Left ventricle myocardium inferior (tissue), 1 donor: ENCODE measurements at regions not wholly inside any gene's neighbourhood (a gene's known extent, or its start where the extent isn't known, plus 50 kb on each side); places are given as distances from the start of the nearest gene placed in this dataset.
A peak's percentile ranks its signal among the peaks of the same experiment; 100 is the strongest.

ENCODE experiments used
- DNase-seq: peaks from one replicate; pipeline ENCODE4 v3.0.0-alpha.2; 2020
- H3K27ac ChIP-seq: fragments of 200-600 bp; replicated peaks from 2 replicates; pipeline ENCODE4 v1.8.0; 2021
- H3K27me3 ChIP-seq: fragments of 200-600 bp; 2 replicates; pipeline ENCODE4 v1.8.0; 2021; ENCODE audit warnings: low read depth
- H3K36me3 ChIP-seq: fragments of 200-600 bp; 2 replicates; pipeline ENCODE4 v1.8.0; 2021
- H3K4me1 ChIP-seq: fragments of 200-600 bp; 2 replicates; pipeline ENCODE4 v1.8.0; 2021
- H3K4me3 ChIP-seq: fragments of 200-600 bp; 2 replicates; pipeline ENCODE4 v1.8.0; 2021; ENCODE audit warnings: mild to moderate bottlenecking, moderate library complexity
- H3K9me3 ChIP-seq: fragments of 200-600 bp; replicated peaks from 2 replicates; pipeline ENCODE4 v1.8.0; 2021
- CTCF ChIP-seq: fragments of 200-600 bp; IDR thresholded peaks from 2 replicates; pipeline ENCODE4 v1.8.0; 2021; ENCODE audit warnings: antibody characterized with exemption, mild to moderate bottlenecking, borderline replicate concordance
- intact Hi-C: fragments of 100-400 bp; cut with micrococcal nuclease; formaldehyde crosslinking; loops from one replicate; pipeline ENCODE4 v1.11.0; 2022
- donor health status: DM: no; HTN: yes; CAD: no; lungs with severe emphysema.

DNA sequence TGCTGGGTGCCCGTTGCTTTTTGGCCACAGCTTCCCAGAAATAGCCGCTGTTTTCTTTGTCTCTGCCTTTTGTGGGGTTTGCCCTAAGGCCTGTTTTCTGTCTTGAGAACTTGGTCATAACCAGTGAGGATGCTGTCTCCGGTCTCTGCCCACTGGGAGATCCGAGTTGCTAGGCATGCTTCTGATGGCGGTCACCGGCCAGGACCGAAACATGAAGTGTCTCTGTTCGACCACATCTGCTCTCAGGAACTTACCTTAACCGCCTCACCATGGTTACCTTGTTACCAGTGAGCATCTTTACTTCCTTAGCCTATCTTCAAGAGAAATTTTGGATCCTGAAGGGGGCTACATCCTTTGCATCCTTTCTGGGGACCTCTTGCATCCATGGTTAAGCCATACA is 91.9 kb downstream of the RTP5 start:
- DNase-seq = no peak
- no peak for TF ChIP-seq CTCF

DNA sequence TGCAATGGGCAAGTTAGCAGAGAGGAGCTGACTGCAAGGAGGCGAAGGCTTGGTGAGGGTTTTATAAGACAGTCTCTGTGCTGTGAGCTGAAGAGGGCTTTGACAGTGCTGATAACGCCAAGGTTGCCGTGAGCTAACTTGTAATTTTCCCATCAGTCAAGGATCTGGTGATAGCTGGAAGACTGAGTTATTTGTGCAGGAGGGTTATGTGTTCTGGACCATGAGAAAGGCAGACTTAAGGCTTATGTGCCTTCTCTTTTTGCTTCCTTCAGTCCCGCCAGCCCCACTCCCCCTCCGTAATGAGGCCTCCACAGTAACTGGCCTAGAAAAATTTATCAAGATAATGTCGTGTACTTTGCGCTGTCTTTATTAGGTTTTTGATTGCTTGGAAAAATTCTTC is 94.6 kb downstream of the RTP5 start:
- peaks cover 7% of the 10 kb centered on the region for H3K4me1 ChIP-seq
- H3K36me3 ChIP-seq = no peaks in the 10 kb centered on the region
- TF ChIP-seq CTCF = no peak
- no peak for DNase-seq
- H3K9me3 ChIP-seq = no peaks in the 10 kb centered on the region
- intact Hi-C loops = no loop called here
- no peak overlapping the region for H3K27ac ChIP-seq
- peaks cover 8% of the 10 kb centered on the region for H3K27me3 ChIP-seq
- H3K4me3 ChIP-seq = no peak overlapping the region

More for the DNA sequence above, 91.9 kb downstream of the RTP5 start:
- H3K4me1 ChIP-seq = peaks cover 7% of the 10 kb centered on the region
- H3K27ac ChIP-seq = no peak overlapping the region
- H3K36me3 ChIP-seq = no peaks in the 10 kb centered on the region
- intact Hi-C loops = no loop called here
- H3K9me3 ChIP-seq = no peaks in the 10 kb centered on the region
- H3K27me3 ChIP-seq = peaks cover 8% of the 10 kb centered on the region
- H3K4me3 ChIP-seq = no peak overlapping the region

DNA sequence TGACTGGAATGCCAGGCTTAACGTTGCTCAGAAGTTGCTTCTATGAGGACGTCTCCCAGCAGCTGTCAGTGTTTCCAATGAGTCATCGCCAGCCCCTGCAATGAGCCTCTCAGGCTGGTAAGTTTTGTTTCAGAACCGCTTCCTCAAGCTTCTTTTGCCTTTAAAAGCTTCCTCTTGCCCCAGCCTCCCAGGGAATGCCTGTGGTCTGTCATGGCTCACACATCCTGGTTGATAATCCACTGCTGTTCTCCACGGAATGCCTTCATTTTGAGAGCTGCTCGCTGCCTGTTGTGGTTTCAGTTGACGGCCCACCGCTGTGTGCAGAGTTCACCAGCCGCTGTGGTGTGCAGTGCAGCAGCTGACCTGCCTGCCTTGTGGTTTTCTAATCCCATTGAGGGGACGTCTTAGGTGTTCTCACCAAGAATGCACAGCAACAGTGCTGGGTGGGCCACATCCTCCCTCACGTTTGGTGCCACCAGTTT is 96.4 kb downstream of the RTP5 start:
- intact Hi-C loops = no loop called here
- H3K4me1 ChIP-seq = peaks cover 7% of the 10 kb centered on the region
- H3K27me3 ChIP-seq = peaks cover 6% of the 10 kb centered on the region
- no peak for TF ChIP-seq CTCF
- H3K36me3 ChIP-seq = no peaks in the 10 kb centered on the region
- peak overlapping the region; percentile 2 for H3K27ac ChIP-seq
- peak overlapping the region; percentile 25 for H3K4me3 ChIP-seq
- H3K9me3 ChIP-seq = no peaks in the 10 kb centered on the region
- DNase-seq = no peak

DNA sequence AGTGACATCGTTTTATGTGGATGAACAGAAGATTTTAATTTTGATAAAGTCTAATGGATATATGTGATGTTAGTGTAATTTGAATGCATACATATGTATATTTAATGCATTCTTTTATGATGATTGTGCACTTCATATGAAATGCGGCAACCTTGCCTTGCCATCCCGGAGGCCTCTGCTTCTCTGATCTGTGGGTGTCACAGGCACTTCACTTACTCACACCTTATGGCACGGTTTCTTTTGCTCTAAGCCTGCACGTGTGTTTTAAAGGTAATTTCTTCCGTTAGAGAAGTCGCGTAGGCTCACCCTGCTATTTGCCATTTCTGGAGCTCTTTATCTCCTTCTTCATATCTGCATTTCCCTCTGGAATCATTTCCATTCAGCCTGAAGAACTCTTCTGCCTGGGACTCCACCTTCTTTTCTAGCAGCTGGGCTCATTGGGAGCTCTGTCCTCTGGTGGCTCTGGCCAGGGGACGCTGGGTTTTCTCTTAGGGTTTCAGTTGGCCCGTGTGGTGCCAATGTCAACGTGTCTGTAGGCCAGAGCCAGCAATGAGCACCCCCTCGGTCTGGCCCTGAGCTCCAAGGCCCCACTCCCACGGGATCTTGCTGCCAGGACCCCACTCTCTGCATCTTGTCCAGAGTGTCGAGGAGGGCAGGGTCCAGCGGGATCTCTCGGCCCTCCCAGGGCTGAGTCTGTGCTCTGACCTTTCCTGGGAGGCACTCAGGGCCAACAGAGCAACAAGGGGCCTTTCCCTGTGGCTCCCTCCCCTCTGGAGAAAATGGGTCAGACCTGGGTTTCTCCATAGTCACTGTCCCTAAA is 97.3 kb downstream of the RTP5 start:
- no peak overlapping the region for H3K27ac ChIP-seq
- TF ChIP-seq CTCF = no peak
- peaks cover 3% of the 10 kb centered on the region for H3K27me3 ChIP-seq
- no peaks in the 10 kb centered on the region for H3K9me3 ChIP-seq
- no peak overlapping the region for H3K4me3 ChIP-seq
- H3K4me1 ChIP-seq = peaks cover 7% of the 10 kb centered on the region
- intact Hi-C loops = no loop called here
- DNase-seq = no peak
- no peaks in the 10 kb centered on the region for H3K36me3 ChIP-seq

GRCh38 chr2:241967467-241968144 is 98.1 kb downstream of the RTP5 start:
- Histone ChIP-seq H3K9me3 (no peaks in the 10 kb centered on the region), H3K36me3 (no peaks in the 10 kb centered on the region), H3K4me3 (no peak overlapping the region), H3K27me3 (peaks cover 3% of the 10 kb centered on the region), H3K4me1 (peaks cover 7% of the 10 kb centered on the region), H3K27ac (no peak overlapping the region)
- intact Hi-C loops = no loop called here
- TF ChIP-seq CTCF = no peak
- no peak for DNase-seq
